Heart left ventricle (tissue), 16 donors: ENCODE measurements at regions not wholly inside any gene's neighbourhood (a gene's known extent, or its start where the extent isn't known, plus 50 kb on each side); places are given as distances from the start of the nearest gene placed in this dataset.

Experiments
- ATAC-seq, 4 donors: fragments of 200-7000 bp; cut with Tn5 transposase; one replicate each; pipeline ENCODE4 v1.9.1; 2020 to 2022; ENCODE audit warnings: moderate library complexity in 4 of 4, mild to moderate bottlenecking in 3 of 4, moderate number of reproducible peaks in 1 of 4
- DNase-seq, 5 donors: peaks; one replicate each; pipeline ENCODE4 v3.0.0-alpha.2; 2020
- H3K27ac ChIP-seq, 12 donors: fragments of 200-600 bp; sonication (generic) in 4 of 12; one replicate each; pipeline versions ENCODE4 v1.5.0 to v1.8.0; 2016 to 2022; ENCODE audit warnings: mild to moderate bottlenecking in 2 of 12
- H3K27me3 ChIP-seq, 9 donors: fragments of 200-600 bp; sonication (generic) in 2 of 9; one replicate each; pipeline versions ENCODE4 v1.5.1 to v1.8.0; 2016 to 2022; ENCODE audit warnings: mild to moderate bottlenecking in 3 of 9
- H3K36me3 ChIP-seq, 9 donors: fragments of 200-600 bp; sonication (generic) in 2 of 9; one replicate each; pipeline versions ENCODE4 v1.5.0 to v1.8.0; 2018 to 2022; ENCODE audit warnings: mild to moderate bottlenecking in 2 of 9
- H3K4me1 ChIP-seq, 12 donors: fragments of 200-600 bp; sonication (generic) in 4 of 12; one replicate each; pipeline versions ENCODE4 v1.5.0 to v1.8.0; 2016 to 2022; ENCODE audit warnings: mild to moderate bottlenecking in 3 of 12
- H3K4me3 ChIP-seq, 12 donors: fragments of 200-600 bp; sonication (generic) in 4 of 12; one replicate each; pipeline versions ENCODE4 v1.5.0 to v1.8.0; 2017 to 2022; ENCODE audit warnings: mild to moderate bottlenecking in 9 of 12, moderate library complexity in 4 of 12
- H3K9me3 ChIP-seq, 12 donors: fragments of 200-600 bp; sonication (generic) in 4 of 12; one replicate each; pipeline versions ENCODE4 v1.5.0 to v1.8.0; 2016 to 2022; ENCODE audit warnings: mild to moderate bottlenecking in 1 of 12
- CTCF ChIP-seq, 12 donors: fragments of 200-600 bp; sonication (generic) in 4 of 12; IDR thresholded peaks; one replicate each; pipeline versions ENCODE4 v1.5.0 to v1.8.0; 2018 to 2022; ENCODE audit warnings: antibody characterized with exemption in 12 of 12, mild to moderate bottlenecking in 5 of 12
- POLR2A ChIP-seq, 2 donors: fragments of 450-650 bp; IDR thresholded peaks; one replicate each; pipeline ENCODE4 v1.6.1; 2017; ENCODE audit warnings: antibody characterized with exemption in 2 of 2, mild to moderate bottlenecking in 2 of 2, moderate library complexity in 2 of 2
- WGBS, 4 donors: extraction: QIAGEN DNeasy Blood & Tissue Kit in 2 of 4; methylation state at CpG; one replicate each; pipeline versions ENCODE4 v1.1.5 to v1.1.7; 2013 to 2018; 5-methylcytosine and 5-hydroxymethylcytosine counted together
- intact Hi-C, 10 donors: fragments of 100-400 bp; cut with DNase I; formaldehyde crosslinking; loops; one replicate each; pipeline versions ENCODE4 v1.11.1 to v1.14.2; 2022
- donor health status: ischemic (EF 13 %, LVEDD 7.1; RV severe dilation, severe dysfunction).
- donor health status: healthy with polysubstance abuse.
- donor health status: DM: no; HTN: yes; CAD: no.
- donor health status: DM: no; HTN: no; CAD: no.
- donor health status: ischemic (EF 25% LVEDD 6.9; RV normal size, moderate dysfunction).
- donor health status: ischemic (EF 25% LVEDD 5.7; RV mildly dilated, moderate dysfunction).
- donor health status: healthy.
- donor health status: DM: yes; HTN: yes; CAD: no.
- donor health status: ischemic (EF 35%, LVEDD 5.7; RV mildly dilated, moderate dysfunction).
- donor health status: nonischemic (EF 11% LVEDD 7.7; RV severe dilation, severe dysfunction).
- donor health status: DM: yes; HTN: yes; CAD: no.
- donor health status: PGD.
- donor health status: ischemic (EF 29% LVEDD 5.4; RV normal size, mild dysfunction).
- donor health status: nonischemic (EF 23%, LVEDD 6.1; RV moderate dilation, normal function).

- H3K4me1 ChIP-seq, result peaks cover 0 to 11% (median 0%) of the 10 kb centered on the region in 12 donors
- H3K4me3 ChIP-seq, result no peak overlapping the region
- intact Hi-C loops, result no loop called here
- no peak overlapping the region for H3K27ac ChIP-seq
- peaks cover 0 to 10% (median 0%) of the 10 kb centered on the region in 12 donors for H3K9me3 ChIP-seq
- DNase-seq (no peak), ATAC-seq (no peak)
- TF ChIP-seq CTCF (IDR thresholded peaks at IDR 0.05) (no peak), POLR2A (IDR thresholded peaks at IDR 0.05) (no peak)
- no peaks in the 10 kb centered on the region for H3K27me3 ChIP-seq
- no peaks in the 10 kb centered on the region for H3K36me3 ChIP-seq
These were observed 315.1 kb downstream of the ARPP21 start for GRCh38 chr3:35954413-35954812.

GRCh38 chr3:35965908-35966307, 326.6 kb downstream of the ARPP21 start:
- H3K4me3 ChIP-seq, result no peak overlapping the region
- no peak for DNase-seq
- no peaks in the 10 kb centered on the region for H3K36me3 ChIP-seq
- H3K4me1 ChIP-seq, result peaks cover 0 to 11% (median 0%) of the 10 kb centered on the region in 12 donors
- 7 to 9% (median 8%) methylated on average over 2 of the region's 2 CpGs for WGBS, 4 donors
- H3K27ac ChIP-seq, result no peak overlapping the region
- intact Hi-C loops, result loop anchor here (1.0 to 10.0 kb wide), 5 partner anchors 735 to 901 kb away; no protein-coding TSS in a partner anchor
- no peaks in the 10 kb centered on the region for H3K9me3 ChIP-seq
- ATAC-seq, result peak in 2 of 4 donors; percentile 43 to 48
- peak; percentile 46 to 73 (median 63) for TF ChIP-seq CTCF (IDR thresholded peaks at IDR 0.05)
- TF ChIP-seq POLR2A (IDR thresholded peaks at IDR 0.05), result no peak
- H3K27me3 ChIP-seq, result no peaks in the 10 kb centered on the region

- 91 to 98% (median 96%) methylated on average over 3 of the region's 3 CpGs for WGBS, 4 donors
- intact Hi-C loops, result loop anchor here in 9 of 10 donors (1.0 to 10.0 kb wide), 5 partner anchors 734 to 900 kb away; no protein-coding TSS in a partner anchor
These were observed 327.5 kb downstream of the ARPP21 start for GRCh38 chr3:35966629-35967464.

More at GRCh38 chr3:35966629-35967464, 327.5 kb downstream of the ARPP21 start:
- no peaks in the 10 kb centered on the region for H3K9me3 ChIP-seq
- H3K27ac ChIP-seq, result no peak overlapping the region
- H3K4me3 ChIP-seq, result no peak overlapping the region
- TF ChIP-seq POLR2A (IDR thresholded peaks at IDR 0.05) (no peak), CTCF (IDR thresholded peaks at IDR 0.05) (no peak)
- ATAC-seq (no peak), DNase-seq (no peak)
- no peaks in the 10 kb centered on the region for H3K27me3 ChIP-seq
- peaks cover 0 to 11% (median 0%) of the 10 kb centered on the region in 12 donors for H3K4me1 ChIP-seq
- no peaks in the 10 kb centered on the region for H3K36me3 ChIP-seq
